K562 (cell line): ENCODE measurements at regions not wholly inside any gene's neighbourhood (a gene's known extent, or its start where the extent isn't known, plus 50 kb on each side); places are given as distances from the start of the nearest gene placed in this dataset.

ENCODE experiments used
- BHLHE40 ChIP-seq: IDR thresholded peaks from 2 replicates; pipeline ENCODE4 v1.6.1; 2011; ENCODE audit warnings: low read length, improper control_type of control experiment
- CBFA2T3 ChIP-seq: fragments of 450-650 bp; IDR thresholded peaks from 2 replicates; pipeline ENCODE4 v1.6.1; 2017
- CREB5 ChIP-seq: fragments of 250-450 bp; sonication (Bioruptor Pico); IDR thresholded peaks from 2 replicates; pipeline ENCODE4 v1.5.0; 2020; ENCODE audit warnings: mild to moderate bottlenecking
- ETV6 ChIP-seq, 3 experiments: fragments of 150-350 bp in 1 of 3; sonication (generic) in 1 of 3; formaldehyde crosslinking in 1 of 3; IDR thresholded peaks; 2 replicates each; pipeline versions ENCODE4 v1.6.1 to v1.8.0; 2014 to 2022; ENCODE audit warnings: borderline replicate concordance in 2 of 3, low read depth in 2 of 3, antibody characterized with exemption in 1 of 3, low read length in 1 of 3, mild to moderate bottlenecking in 1 of 3, missing genetic modification reagents in 1 of 3
- EZH2 ChIP-seq: IDR thresholded peaks from 2 replicates; pipeline ENCODE4 v1.6.1; 2012; ENCODE audit warnings: low read depth, mild to moderate bottlenecking, inconsistent platforms, low read length, borderline replicate concordance
- MEIS2 ChIP-seq: fragments of 450-650 bp; IDR thresholded peaks from 2 replicates; pipeline ENCODE4 v1.6.1; 2014; ENCODE audit warnings: mild to moderate bottlenecking; ENCODE audit not compliant: partially characterized antibody
- MTA2 ChIP-seq: fragments of 450-650 bp; IDR thresholded peaks from 2 replicates; pipeline ENCODE4 v1.6.1; 2016; ENCODE audit warnings: low read depth
- NFATC3 ChIP-seq: fragments of 450-650 bp; IDR thresholded peaks from 2 replicates; pipeline ENCODE4 v1.6.1; 2017; ENCODE audit warnings: mild to moderate bottlenecking
- POLR2A ChIP-seq: fragments of 450-650 bp; conservative IDR thresholded peaks from 2 replicates; pipeline ENCODE4 v1.6.1; 2016
- ZNF239 ChIP-seq: fragments of 250-450 bp; sonication (Bioruptor Pico); IDR thresholded peaks from 2 replicates; pipeline ENCODE4 v1.4.0; 2020; ENCODE audit warnings: mild to moderate bottlenecking
- ZNF830 ChIP-seq: fragments of 250-450 bp; sonication (Bioruptor Pico); IDR thresholded peaks from 2 replicates; pipeline ENCODE4 v1.5.0; 2021; ENCODE audit warnings: mild to moderate bottlenecking
- TF ChIP-seq, protein P1 (sequence below): sonication (generic); formaldehyde crosslinking; IDR thresholded peaks from 2 replicates; pipeline ENCODE4 v1.8.0; 2022; ENCODE audit warnings: mild to moderate bottlenecking, missing genetic modification reagents, borderline replicate concordance

DNA sequence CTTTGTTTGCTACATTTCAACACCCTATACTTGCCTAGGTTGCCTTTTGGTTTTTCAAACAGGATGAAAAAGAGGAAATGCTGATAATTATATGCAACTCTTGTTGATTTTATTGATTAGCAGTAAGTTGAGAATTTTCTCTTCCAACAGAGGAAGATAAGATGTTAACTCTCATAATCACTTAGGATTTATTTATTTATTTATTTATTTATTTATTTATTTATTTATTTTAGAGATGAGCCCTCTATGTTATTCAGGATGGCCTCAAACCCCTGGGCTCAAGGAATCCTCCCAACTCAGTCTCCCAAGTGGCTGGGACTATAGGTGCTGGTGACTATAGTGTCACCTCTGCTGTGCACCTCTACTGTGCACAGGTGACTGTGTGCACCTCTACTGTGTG, 111.4 kb upstream of the GLS start:
- no peak for TF ChIP-seq MEIS2
- TF ChIP-seq CREB5 (CRISPR knock-in tag), result no peak
- no peak for TF ChIP-seq ZNF830 (CRISPR knock-in tag)
- no peak for TF ChIP-seq MTA2
- no peak for TF ChIP-seq POLR2A
- TF ChIP-seq, protein P1, sequence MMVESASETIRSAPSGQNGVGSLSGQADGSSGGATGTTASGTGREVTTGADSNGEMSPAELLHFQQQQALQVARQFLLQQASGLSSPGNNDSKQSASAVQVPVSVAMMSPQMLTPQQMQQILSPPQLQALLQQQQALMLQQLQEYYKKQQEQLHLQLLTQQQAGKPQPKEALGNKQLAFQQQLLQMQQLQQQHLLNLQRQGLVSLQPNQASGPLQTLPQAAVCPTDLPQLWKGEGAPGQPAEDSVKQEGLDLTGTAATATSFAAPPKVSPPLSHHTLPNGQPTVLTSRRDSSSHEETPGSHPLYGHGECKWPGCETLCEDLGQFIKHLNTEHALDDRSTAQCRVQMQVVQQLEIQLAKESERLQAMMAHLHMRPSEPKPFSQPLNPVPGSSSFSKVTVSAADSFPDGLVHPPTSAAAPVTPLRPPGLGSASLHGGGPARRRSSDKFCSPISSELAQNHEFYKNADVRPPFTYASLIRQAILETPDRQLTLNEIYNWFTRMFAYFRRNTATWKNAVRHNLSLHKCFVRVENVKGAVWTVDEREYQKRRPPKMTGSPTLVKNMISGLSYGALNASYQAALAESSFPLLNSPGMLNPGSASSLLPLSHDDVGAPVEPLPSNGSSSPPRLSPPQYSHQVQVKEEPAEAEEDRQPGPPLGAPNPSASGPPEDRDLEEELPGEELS (CRISPR knock-in tag), result no peak
- no peak for TF ChIP-seq EZH2
- TF ChIP-seq BHLHE40, result no peak
- no peak for TF ChIP-seq NFATC3
- TF ChIP-seq ZNF239 (CRISPR knock-in tag), result no peak
- TF ChIP-seq ETV6 (IDR thresholded peaks at IDR 0.05; ENCODE audit: borderline replicate concordance in 1 of 2, low read depth in 2 of 2, low read length in 1 of 2), result no peak
- TF ChIP-seq ETV6 (CRISPR knock-in tag; IDR thresholded peaks at IDR 0.05; ENCODE audit: borderline replicate concordance), result no peak
- TF ChIP-seq CBFA2T3, result no peak
